Stimulated activated CD8-positive, alpha-beta memory T cell treated with anti-CD3 and anti-CD28 coated beads, Interleukin-12 subunit alpha, Interleukin-12 subunit beta, amount 100 ng/mL, for 24 hours (primary cell): ENCODE measurements at regions not wholly inside any gene's neighbourhood (a gene's known extent, or its start where the extent isn't known, plus 50 kb on each side); places are given as distances from the start of the nearest gene placed in this dataset.
"Not testable (repeated sequence)": the region's sequence is repeated elsewhere in the genome, so short reads cannot be mapped to it uniquely, and the experiment has no call there.

ENCODE experiments used
- DNase-seq: peaks from one replicate; pipeline ENCODE4 v3.0.0-alpha.2; 2020; ENCODE audit errors: extremely low read depth

DNA sequence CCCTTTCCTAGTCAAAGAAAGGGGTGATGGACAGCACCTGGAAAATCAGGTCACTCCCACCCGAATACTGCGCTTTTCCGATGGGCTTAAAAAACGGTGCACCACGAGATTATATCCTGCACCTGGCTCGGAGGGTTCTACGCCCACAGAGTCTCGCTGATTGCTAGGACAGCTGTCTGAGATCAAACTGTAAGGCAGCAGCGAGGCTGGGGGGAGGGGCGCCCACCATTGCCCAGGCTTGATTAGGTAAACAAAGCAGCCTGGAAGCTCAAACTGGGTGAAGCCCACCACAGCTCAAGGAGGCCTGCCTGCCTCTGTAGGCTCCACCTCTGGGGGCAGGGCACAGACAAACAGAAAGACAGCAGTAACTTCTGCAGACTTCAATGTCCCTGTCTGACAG is 783.4 kb downstream of the NSUN3 start:
- not testable (repeated sequence) for DNase-seq

DNA sequence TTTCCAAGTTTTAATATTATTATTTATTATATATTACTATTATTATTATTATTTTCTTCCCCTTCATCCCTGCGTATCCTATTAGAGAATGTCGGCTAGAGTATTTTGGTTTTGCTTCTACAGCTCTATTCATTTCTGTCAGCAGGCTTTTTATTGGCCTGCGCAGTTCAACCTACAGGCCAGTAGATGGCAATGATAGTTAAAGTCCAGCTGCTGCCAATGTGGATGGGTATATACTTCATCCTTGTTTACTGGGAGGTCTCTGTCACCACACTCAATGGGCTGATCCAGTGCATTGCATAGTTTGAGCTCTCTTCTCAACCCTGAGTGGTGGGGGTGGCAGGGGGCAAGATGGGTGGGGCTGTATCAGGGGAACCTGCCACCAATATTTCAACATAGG is 799.8 kb downstream of the NSUN3 start:
- DNase-seq = no peak

DNA sequence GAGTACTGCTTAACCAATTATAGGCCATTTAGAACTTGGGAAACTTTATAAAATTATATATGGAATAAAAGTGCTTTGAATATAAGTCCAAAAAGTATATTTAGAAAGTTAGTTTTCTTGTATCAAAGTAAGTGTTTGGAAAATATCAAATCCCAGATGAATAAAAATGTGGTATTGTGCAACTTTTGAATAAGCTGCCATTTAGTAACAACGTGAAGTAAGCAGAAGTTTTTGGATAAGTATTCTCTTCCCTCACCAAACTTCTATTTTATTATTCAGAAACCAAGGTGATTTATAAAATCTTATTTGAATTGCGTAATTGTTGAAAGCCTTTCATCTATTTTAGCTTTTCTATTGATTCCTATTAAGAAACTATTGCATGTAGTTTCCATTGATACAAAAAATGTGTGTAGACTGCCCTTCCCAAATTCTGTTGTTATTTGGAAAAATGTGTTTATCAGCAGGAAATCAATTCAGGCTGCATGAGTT is 806.2 kb downstream of the NSUN3 start:
- DNase-seq = no peak

DNA sequence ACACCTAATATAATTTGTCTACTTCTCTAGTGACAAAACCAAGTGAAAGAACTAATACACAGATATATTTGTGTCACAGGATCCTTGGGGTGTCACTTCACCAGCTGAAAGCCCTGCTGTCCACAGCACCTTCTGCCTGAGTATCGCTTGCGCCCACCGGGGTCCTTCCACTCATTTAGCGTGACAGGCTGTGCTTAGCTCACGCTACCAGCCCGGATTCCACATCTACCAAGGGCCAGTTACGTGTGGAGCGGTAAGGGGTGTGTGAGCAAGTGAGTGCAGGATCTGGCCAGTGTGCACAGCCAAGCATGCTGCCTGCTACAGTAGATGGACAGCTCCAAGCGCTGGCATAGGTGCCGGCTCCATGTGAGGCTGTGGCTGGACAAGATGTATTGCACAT is 810.9 kb downstream of the NSUN3 start:
- DNase-seq = no peak

DNA sequence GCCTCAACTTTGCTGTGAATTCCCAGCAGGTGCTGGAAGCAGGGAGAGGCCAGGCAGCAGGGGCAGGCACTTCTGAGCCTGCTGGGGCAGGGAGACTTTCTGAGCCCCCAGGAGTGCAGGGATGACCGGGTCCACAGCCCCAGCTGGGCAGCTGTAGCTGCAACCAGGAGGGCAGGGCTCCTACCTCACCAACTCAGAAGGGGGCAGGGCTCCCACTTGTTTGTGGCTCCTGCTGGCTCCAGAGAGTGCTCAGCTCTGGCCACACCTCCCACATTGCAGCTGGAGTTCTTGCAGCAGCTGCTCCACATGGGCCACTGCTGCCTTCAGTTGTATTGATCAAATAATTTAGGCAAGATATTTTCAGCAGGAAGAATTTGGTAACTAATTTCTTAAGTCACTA is 812.3 kb downstream of the NSUN3 start:
- no peak for DNase-seq

DNA sequence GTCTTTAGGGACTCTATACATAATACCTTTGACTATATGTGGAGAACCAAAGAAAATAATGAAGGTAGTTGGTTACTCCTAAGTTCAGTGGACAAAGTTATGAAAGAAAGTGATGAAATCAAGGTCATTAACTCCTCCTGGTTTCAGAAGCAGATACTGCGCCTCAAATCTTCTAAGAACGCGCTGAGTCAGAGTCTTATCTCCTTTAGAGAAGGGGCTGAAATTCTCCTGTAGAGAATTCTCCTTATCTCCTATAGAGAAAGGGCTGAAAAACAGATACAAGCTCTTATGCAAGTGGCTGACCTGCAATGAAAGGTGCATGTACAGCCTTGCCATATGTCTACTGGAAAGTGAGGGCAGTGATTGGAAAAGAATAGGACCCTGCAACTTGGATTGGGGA is 824.2 kb downstream of the NSUN3 start:
- DNase-seq = no peak

DNA sequence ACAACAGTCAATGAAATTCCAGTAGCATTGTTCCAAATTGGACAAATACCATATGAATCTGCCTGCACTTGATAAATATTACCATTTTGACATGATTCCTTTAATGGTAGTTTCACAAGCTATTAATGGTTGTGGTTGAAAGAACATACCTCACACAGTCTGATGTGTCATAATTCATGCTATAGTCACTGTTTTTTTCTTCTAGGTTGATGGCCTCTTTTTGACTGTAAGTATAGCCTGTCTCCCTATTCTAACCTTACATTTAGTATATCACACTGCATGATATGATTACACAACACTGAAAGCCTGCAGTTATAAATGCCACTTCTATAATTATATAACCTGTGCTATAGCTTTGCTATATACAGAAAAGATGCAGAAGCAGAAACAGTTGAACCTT is 834.1 kb downstream of the NSUN3 start:
- no peak for DNase-seq

DNA sequence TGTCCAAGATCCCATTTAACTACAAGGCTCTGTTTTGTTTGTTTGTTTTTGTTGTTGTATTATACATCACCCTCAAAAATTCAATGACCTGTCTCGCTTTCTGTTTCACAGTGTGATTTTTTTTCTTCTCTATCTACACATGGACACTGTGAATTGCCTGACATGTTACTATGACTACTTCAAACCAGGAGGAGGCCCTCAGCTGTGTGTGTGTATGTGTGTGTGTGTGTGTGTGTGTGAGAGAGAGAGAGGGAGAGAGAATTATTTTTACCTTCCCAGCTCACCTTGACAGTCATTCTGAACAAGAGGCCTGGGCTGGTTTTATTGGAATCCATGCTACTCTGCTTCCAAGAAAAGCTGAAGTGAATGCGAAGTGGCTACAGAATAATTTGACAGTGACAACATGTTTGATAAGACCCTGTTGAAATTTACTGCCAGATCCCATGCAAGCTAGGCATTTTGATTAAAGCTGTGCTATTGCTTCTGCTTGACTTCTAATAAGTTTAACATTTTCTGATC is 841.4 kb downstream of the NSUN3 start:
- DNase-seq = no peak

DNA sequence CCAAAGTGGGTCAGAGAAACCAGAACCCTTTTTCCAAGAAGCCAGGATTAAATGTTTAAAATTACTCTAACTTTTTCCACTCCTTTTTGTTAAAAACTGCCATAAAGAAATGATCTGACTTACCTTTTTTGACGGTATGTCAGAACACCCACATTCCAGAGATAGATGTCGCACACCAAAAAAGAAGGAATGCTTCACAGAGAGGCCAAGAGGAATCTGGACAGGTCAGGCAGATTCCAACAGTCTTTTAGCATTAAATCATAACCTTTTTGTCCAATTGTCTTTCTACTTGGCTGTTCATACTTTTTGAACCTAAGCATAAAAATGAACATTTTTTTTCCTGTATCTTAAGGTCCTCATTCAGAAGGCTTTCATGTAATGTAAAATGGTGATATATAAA is 846.9 kb downstream of the NSUN3 start:
- DNase-seq = no peak

DNA sequence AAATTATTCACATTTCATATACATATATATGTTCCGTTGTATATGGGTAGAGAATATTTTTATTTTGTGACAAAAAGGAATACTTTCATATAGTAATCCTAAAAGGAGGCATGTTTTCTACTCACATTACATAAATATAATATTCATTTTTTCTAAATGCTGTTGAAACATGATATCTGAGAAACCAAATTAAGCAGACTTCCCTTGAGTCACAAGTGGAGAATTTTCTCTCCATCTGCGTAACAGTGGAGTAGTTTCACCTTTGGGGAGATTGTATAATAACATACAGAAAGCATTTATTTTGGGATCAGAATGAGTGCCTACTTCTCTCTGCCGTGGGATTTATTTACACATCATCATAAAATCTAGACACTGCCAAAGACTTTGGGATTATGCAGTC is 849.8 kb downstream of the NSUN3 start:
- no peak for DNase-seq

DNA sequence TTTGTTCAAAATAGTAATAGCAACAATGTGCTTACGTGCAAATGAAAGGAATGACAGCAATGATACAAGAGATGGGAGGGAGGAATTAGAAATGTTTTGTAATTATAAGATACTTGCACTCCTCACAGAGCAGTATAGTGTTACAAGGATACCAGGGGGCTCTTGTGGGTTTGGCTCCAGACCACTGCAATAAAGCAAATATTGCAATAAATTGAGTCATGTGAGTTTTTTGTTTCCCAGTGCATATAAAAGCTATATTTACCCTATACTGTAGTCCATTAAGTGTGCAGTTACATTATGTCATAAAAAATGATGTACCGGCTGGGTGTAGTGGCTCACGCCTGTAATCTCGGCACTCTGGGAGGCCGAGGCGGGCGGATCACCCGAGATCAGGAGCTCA is 864.3 kb downstream of the NSUN3 start:
- DNase-seq = no peak

DNA sequence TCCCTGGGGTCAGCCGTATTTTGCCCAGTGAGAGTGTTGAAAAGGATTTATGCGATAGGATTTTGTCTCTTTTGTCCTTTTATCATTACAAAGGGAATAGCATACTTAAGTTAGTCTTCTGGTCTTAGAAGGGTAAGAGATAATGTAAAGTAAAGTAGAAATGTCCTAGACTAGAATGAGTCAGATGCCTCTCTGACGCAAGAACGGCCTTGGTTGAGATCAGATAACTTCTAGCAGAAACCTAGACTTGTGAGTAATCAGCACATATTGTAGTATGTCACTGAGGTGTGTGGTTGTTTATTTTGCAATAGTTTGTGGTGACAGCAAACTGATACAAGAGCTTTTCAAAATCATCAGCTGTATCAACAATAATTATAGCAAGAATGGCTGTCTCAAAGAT is 866.1 kb downstream of the NSUN3 start:
- DNase-seq = no peak

DNA sequence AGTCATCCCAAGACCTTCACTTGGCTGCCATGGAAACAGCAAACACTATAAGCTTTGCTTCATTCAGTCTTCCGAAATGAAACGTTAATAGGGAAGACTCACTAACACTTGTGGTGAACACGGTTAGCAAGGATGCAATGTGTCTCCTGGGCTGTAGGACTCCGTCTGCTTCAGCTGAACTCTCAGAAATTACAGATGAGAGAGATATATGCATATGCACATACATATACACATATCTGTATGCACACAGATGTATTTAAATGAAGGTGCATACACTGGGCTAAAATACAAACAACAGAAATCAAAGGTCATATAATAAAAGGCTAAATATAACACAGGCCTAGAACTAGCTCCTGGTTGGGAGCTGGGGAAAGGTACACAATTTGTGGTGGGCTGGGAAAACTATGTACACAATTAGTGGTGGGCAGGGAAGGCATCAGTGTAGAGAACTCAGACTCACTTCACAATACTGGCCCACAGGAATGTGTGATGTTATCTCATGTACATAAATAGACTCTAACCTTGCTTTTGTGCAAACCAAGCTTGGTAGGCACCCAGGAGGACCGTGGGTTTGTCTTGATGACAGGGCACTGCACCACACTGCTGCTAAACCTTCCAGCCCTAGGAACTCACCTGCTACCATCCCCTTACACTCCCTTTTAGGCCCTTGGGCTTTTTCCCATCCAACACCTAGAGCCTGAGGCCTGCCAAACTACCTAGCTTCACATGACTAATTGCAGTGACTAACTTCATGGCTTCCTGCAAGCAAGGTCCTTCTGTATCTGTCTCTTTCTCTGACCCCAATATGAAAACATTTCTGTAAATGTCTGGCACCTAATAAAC is 873.1 kb downstream of the NSUN3 start:
- DNase-seq = no peak

DNA sequence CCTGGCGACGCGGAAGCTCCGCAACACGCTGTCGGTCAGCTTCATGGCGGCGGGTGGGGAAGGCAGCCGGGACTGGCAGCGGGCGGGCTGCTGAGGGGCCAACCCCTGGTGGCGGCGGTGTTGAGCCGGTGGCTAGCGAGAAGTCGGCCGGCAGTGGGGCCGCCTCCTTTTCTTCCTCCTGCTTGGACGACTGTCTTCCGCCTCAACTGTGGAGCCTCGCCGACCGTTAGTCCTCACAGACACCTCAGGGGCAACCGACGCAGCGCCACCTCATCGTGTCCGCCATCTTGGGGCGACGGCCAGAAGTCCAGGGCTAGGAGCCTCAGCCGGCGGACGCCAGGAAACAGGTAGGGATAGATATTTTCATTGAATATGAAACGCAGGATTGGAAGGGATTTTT is 875.1 kb downstream of the NSUN3 start:
- DNase-seq = no peak

DNA sequence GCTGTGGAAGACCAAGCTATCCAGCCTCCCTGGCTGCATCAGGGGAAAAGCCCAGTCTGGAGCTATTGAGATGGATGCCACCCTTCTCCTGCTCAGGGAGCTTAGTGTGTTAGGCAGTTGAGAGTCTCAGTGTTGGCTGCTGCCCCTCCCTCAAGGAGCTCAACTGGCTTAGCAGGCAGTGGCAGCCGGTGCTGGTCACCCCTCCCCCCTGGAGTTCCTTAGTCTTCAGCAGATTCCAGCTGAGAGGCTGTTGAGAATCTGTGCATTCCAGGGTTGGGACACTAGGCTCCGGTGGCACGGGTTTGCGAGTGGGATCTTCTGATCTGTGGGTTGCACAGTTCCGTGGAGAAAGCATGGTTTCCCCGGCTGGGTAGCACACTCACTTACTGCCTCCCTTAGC is 883.8 kb downstream of the NSUN3 start:
- no peak for DNase-seq

DNA sequence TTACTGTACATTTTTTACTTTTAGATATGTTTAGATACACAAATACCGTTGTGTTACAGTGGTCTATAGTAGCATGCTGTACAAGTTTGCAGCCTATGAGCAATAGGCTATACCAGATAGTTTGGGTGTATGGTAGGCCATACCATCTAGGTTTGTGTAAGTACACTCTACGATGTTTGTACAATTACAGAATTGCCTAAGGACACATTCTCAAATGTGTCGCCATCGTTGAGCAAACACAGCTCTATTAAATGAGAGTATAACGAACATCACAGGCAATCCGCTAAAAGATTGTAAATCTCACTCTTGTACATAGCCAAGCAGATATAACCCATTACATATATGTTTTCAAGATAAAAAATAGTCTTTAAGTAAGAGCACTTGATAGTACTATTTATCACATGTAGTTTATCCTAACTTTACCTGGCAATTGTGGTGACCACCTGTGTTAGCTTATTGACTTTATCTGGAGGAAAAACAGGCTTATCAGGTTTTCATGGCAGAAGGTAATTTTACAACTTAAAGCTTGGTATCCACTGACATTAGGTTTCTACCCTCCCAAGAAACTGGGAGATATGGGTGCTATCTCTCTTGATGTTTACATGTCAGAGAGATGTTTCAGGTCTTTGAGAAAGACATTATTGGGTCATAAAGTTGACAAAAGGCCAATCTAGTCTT is 898.7 kb downstream of the NSUN3 start:
- DNase-seq = no peak

DNA sequence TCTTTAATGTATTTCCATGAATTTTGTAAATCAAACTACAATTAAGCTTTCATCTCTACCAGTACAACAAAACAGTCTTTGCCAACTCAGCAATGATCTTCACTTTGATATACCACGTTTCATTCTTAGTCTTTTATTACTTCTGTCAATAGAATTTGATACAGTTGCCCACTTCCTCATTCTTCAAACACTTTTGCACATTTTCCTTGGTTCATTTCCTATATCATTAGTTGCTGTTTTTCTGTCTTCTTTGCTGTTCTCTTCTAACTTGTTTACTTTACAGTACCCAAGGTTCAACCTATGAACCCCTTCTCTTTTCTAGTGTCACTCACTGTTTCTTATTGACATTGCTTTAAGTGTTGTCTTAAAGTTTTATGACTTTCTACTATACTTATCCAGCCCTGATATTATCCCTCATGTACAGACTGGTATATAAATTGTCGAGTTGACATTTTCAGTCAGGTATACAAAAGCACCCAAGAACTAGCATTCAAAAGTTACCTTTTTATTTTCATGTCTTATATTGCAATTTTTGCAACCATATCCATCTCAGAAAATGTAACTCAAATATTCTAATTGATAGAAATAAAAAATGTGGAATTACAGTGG is 903.1 kb downstream of the NSUN3 start:
- DNase-seq = no peak

DNA sequence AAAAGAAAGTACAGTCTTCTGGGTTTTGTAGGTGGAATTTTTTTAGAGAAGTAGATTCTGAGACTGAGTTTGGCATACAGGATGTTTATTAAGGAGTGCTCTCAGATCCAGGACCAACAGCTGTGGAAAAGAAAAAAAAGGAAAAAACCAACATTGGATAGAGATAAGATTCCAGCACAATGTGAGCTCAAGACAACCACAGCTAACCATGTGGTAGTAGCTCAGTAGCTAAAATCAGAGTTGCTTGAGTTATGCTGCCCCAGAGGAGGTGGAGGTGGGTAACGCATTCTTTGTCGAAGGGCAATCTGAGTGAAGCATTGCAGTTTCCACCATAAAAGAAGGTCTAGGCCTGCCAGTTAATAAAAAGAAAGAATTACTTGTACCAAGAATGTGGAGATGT is 904.3 kb downstream of the NSUN3 start:
- no peak for DNase-seq

DNA sequence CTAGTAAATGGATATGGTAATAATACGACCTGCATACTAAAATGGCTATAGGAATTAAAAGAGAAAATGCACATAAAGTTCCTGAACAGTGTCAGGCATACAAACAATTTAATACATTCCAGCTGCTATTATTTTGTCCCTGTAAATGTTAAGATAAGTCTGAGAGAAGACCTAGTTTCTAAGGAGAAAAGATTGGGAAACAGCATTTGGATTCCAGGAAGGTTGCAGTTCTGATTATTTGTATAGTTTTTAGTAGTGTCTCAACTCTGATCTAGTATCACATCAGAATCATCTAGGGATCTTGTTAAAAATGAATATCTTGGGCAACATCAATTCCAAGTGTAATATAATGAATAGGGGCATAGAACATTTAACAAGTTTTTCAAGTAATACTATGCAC is 905.7 kb downstream of the NSUN3 start:
- no peak for DNase-seq

DNA sequence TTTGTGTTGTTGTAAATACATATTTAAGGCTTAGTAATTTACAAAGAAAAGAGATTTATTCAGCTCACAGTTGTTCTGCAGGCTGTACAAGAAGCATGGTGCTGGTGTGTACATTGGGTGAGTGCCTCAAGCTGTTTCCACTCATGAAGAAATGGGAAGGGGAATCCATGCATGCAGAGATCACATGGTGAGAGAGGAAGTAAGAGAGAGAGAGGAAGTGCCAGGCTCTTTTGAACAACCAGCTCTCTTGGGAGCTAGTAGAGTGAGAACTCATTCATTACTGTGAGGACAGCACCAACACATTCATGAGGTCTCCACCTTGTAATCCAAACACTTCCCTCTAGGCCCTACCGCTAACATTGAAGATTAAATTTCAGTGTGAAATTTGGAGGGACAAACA is 909.2 kb downstream of the NSUN3 start:
- no peak for DNase-seq

DNA sequence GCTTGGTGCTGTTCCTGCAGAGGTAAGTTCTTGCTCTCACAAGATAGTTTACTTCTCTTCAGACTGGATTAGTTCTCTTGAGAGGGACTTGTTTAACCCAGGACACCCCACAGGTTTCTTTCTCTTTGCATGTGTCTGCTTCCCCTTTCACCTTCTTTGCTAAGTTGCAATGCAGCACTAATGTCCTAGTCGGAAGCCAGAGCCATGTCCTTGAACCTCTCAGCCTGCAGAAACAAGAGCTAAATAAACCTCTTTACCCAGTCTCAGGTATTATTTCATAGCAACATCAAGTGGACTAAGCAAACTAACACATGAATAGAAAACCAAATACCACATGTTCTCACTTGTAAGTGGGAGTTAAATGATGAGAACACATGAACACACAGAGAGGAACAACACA is 915.2 kb downstream of the NSUN3 start:
- DNase-seq = no peak

DNA sequence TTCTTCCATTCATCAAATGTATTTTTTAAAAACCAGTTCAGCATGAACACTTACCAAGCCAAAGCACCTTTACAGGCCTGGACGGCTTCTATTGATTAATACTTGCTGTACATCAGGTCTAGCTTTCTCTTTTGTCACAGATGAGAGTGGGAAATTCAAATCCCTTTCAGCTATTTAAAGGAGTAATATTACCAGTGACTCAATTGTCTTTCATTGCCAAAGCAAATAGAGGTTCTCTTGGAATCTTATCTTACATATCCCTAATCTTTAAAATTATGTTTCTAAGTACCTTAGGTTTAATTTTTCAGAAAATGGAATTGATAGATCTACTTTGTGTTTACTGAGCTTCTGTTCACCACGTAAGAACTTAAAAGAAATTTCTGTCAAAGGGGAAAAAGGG is 922.9 kb downstream of the NSUN3 start:
- no peak for DNase-seq
